Transverse colon (tissue), 3 donors: ENCODE measurements at regions not wholly inside any gene's neighbourhood (a gene's known extent, or its start where the extent isn't known, plus 50 kb on each side); places are given as distances from the start of the nearest gene placed in this dataset.

Experiments
- EP300 ChIP-seq: sonication (generic); formaldehyde crosslinking; IDR thresholded peaks from one replicate; pipeline ENCODE4 v1.6.1; 2017; ENCODE audit warnings: antibody characterized with exemption, low read depth
- POLR2A ChIP-seq: fragments of 450-650 bp; IDR thresholded peaks from one replicate; pipeline ENCODE4 v1.6.1; 2016; ENCODE audit warnings: antibody characterized with exemption, mild to moderate bottlenecking, moderate library complexity
- TF ChIP-seq, protein P1 (sequence below), 5 experiments: fragments of 200-600 bp in 3 of 5; fragments of 450-650 bp in 2 of 5; sonication (generic) in 3 of 5; IDR thresholded peaks; 1 replicate in 2 of 5; 2 replicates in 3 of 5; pipeline ENCODE4 v1.5.1; 2016 to 2017; ENCODE audit warnings: antibody characterized with exemption in 5 of 5, inconsistent platforms in 3 of 5, mild to moderate bottlenecking in 2 of 5, moderate library complexity in 1 of 5

DNA sequence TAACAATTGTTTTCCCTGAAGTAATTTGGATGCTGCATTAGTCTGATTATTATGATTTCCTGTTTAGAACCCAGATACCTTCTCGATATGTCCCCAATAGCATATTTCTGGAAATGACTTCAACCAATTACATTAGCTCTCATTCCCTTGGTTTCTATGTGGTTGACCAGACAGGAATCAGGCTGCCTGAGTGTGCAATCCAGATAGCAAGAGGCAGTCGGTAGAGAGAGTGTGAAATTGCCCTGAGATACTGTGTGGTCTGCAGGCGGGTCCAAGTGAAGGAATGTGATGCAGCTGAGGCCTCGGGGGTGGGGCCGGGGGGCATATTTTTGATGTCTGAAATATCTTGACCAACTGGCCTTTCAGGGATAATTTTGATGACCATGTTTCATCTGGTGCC, 143.9 kb upstream of the ITGA6 start:
- no peak for TF ChIP-seq EP300
- TF ChIP-seq, protein P1, sequence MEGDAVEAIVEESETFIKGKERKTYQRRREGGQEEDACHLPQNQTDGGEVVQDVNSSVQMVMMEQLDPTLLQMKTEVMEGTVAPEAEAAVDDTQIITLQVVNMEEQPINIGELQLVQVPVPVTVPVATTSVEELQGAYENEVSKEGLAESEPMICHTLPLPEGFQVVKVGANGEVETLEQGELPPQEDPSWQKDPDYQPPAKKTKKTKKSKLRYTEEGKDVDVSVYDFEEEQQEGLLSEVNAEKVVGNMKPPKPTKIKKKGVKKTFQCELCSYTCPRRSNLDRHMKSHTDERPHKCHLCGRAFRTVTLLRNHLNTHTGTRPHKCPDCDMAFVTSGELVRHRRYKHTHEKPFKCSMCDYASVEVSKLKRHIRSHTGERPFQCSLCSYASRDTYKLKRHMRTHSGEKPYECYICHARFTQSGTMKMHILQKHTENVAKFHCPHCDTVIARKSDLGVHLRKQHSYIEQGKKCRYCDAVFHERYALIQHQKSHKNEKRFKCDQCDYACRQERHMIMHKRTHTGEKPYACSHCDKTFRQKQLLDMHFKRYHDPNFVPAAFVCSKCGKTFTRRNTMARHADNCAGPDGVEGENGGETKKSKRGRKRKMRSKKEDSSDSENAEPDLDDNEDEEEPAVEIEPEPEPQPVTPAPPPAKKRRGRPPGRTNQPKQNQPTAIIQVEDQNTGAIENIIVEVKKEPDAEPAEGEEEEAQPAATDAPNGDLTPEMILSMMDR (IDR thresholded peaks at IDR 0.05): no peak
- no peak for TF ChIP-seq POLR2A
